ENCODE measurements at regions not wholly inside any gene's neighbourhood (a gene's known extent, or its start where the extent isn't known, plus 50 kb on each side); places are given as distances from the start of the nearest gene placed in this dataset.

DNA sequence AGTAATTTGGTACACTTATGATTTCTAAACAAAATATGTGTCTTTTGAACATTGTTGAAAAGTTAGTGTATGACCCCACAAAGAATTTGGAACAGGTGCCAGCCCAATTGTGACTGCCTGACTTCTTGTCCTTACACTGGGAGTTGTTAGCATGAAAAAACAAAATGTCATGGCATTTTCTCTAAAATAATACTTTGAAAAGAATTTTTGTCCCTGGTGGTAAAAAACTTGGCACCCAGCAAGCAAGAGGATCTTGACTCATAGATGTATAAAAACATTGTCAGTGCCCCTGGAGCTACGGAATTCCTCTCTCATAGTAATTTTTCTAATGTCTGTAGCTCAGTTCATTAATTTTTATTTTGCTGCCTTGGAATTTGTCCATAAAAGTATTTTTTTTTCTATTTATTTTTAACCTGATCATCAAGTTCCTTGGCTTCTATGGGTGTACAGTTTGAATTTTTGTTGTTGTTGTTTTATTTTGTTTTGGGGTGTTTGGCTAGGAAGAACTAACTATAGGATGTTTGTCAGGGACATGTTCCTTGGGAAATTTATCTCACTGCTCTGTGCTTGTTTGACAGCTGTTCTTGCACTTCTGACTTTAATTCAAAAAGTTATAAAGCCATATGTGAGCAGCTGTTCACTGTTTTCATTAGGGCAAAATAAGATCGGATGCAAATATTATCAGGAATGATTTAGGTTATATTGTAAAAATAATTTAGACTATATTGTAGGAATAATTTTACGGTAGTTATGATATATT lies 95.4 kb upstream of the NUDT6 start:
- no peaks in the 10 kb centered on the region for H3K4me1 ChIP-seq (ENCODE audit: control insufficient read depth in 1 of 2, insufficient read depth in 2 of 2, low read length in 2 of 2)
- H3K79me2 ChIP-seq (ENCODE audit: insufficient read depth, low read length), result no peaks in the 10 kb centered on the region
- Mint-ChIP-seq H3K4me3 (no peak overlapping the region), H3K4me1 (no peaks in the 10 kb centered on the region), H3K9me3 (peaks cover 2 to 15% (median 4%) of the 10 kb centered on the region in 7 donors), H3K36me3 (peaks cover 1 to 14% of the 10 kb centered on the region in 2 donors), H3K27ac (no peak overlapping the region), H3K27me3 (ENCODE audit: low read depth in 3 of 3) (no peaks in the 10 kb centered on the region)
- no peak overlapping the region for H2AFZ ChIP-seq (ENCODE audit: insufficient read depth, low read depth, low read length, poor library complexity, severe bottlenecking)
- intact Hi-C loops (cut with micrococcal nuclease), result no loop called here
- no peak overlapping the region for H3K4me2 ChIP-seq (replicated peaks; ENCODE audit: extremely low read depth, low read length, poor library complexity, severe bottlenecking)
- no peak overlapping the region for H3K4me3 ChIP-seq (replicated peaks in 1 of 3; ENCODE audit: low read depth in 2 of 3, low read length in 3 of 3)
- H4K20me1 ChIP-seq (ENCODE audit: insufficient read depth, low read length), result no peaks in the 10 kb centered on the region
- TF ChIP-seq, protein P1, sequence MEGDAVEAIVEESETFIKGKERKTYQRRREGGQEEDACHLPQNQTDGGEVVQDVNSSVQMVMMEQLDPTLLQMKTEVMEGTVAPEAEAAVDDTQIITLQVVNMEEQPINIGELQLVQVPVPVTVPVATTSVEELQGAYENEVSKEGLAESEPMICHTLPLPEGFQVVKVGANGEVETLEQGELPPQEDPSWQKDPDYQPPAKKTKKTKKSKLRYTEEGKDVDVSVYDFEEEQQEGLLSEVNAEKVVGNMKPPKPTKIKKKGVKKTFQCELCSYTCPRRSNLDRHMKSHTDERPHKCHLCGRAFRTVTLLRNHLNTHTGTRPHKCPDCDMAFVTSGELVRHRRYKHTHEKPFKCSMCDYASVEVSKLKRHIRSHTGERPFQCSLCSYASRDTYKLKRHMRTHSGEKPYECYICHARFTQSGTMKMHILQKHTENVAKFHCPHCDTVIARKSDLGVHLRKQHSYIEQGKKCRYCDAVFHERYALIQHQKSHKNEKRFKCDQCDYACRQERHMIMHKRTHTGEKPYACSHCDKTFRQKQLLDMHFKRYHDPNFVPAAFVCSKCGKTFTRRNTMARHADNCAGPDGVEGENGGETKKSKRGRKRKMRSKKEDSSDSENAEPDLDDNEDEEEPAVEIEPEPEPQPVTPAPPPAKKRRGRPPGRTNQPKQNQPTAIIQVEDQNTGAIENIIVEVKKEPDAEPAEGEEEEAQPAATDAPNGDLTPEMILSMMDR (IDR thresholded peaks at IDR 0.05), result no peak
- H3K27ac ChIP-seq (ENCODE audit: low read depth in 1 of 2, low read length in 2 of 2), result no peak overlapping the region
- no peaks in the 10 kb centered on the region for H3K27me3 ChIP-seq (ENCODE audit: control insufficient read depth in 2 of 2, insufficient read depth in 2 of 2, low read length in 2 of 2)
- no peaks in the 10 kb centered on the region for H3K36me3 ChIP-seq (replicated peaks in 1 of 2; ENCODE audit: control insufficient read depth in 1 of 2, insufficient read depth in 2 of 2, low read length in 2 of 2)
- DNase-seq, result no peak
- no peaks in the 10 kb centered on the region for H3K9me3 ChIP-seq (replicated peaks in 1 of 2; ENCODE audit: control insufficient read depth in 1 of 2, insufficient read depth in 1 of 2, low read length in 2 of 2)
- no CpG with 5 or more reads among the region's 3 CpGs for WGBS (ENCODE audit: insufficient coverage)
- no peak overlapping the region for H3K9ac ChIP-seq (ENCODE audit: insufficient read depth, low read length, poor library complexity, severe bottlenecking)

DNA sequence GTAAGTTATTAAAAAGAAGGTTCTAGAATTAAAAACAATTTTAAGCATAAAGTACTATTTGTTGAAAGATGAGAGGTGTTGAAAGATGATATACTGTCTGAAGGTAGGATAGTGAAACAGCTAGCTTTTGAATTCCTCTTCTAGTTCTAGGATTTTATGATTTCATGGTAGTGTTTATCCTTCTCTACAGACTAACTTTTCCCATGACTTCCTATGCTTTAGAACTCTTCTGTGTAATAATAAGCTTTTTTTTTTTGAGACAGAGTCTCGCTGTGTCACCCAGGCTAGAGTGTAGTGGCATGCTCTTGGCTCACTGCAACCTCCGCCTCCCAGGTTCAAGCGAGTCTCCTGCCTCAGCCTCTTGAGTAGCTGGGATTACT lies 96.0 kb upstream of the NUDT6 start:
- Histone ChIP-seq H3K4me1 (ENCODE audit: control insufficient read depth in 1 of 2, insufficient read depth in 2 of 2, low read length in 2 of 2) (no peaks in the 10 kb centered on the region), H3K27me3 (ENCODE audit: control insufficient read depth in 2 of 2, insufficient read depth in 2 of 2, low read length in 2 of 2) (no peaks in the 10 kb centered on the region), H3K27ac (ENCODE audit: low read depth in 1 of 2, low read length in 2 of 2) (no peak overlapping the region), H3K36me3 (replicated peaks in 1 of 2; ENCODE audit: control insufficient read depth in 1 of 2, insufficient read depth in 2 of 2, low read length in 2 of 2) (no peaks in the 10 kb centered on the region), H3K9ac (ENCODE audit: insufficient read depth, low read length, poor library complexity, severe bottlenecking) (no peak overlapping the region), H2AFZ (ENCODE audit: insufficient read depth, low read depth, low read length, poor library complexity, severe bottlenecking) (no peak overlapping the region), H3K4me3 (replicated peaks in 1 of 3; ENCODE audit: low read depth in 2 of 3, low read length in 3 of 3) (no peak overlapping the region), H3K9me3 (replicated peaks in 1 of 2; ENCODE audit: control insufficient read depth in 1 of 2, insufficient read depth in 1 of 2, low read length in 2 of 2) (no peaks in the 10 kb centered on the region), H3K79me2 (ENCODE audit: insufficient read depth, low read length) (no peaks in the 10 kb centered on the region), H3K4me2 (replicated peaks; ENCODE audit: extremely low read depth, low read length, poor library complexity, severe bottlenecking) (no peak overlapping the region), H4K20me1 (ENCODE audit: insufficient read depth, low read length) (no peaks in the 10 kb centered on the region)
- no peak overlapping the region for H3K27ac Mint-ChIP-seq
- WGBS (ENCODE audit: insufficient coverage), result 67% methylated on average over 3 of the region's 3 CpGs
- TF ChIP-seq, protein P1 (IDR thresholded peaks at IDR 0.05), result no peak
- no peaks in the 10 kb centered on the region for H3K27me3 Mint-ChIP-seq (ENCODE audit: low read depth in 3 of 3)
- no peaks in the 10 kb centered on the region for H3K4me1 Mint-ChIP-seq
- H3K9me3 Mint-ChIP-seq, result peaks cover 2 to 12% (median 4%) of the 10 kb centered on the region in 7 donors
- peaks cover 1 to 14% of the 10 kb centered on the region in 2 donors for H3K36me3 Mint-ChIP-seq
- no peak overlapping the region for H3K4me3 Mint-ChIP-seq
- DNase-seq, result no peak
- intact Hi-C loops (cut with micrococcal nuclease), result no loop called here
